ENCODE measurements at regions not wholly inside any gene's neighbourhood (a gene's known extent, or its start where the extent isn't known, plus 50 kb on each side); places are given as distances from the start of the nearest gene placed in this dataset.

- TF ChIP-seq POLR2AphosphoS5 (IDR thresholded peaks at IDR 0.05; ENCODE audit: low read depth, low read length), result no peak
- no peak for TF ChIP-seq TAF1 (IDR thresholded peaks at IDR 0.05; ENCODE audit: borderline replicate concordance, insufficient read depth, low read length)
- TF ChIP-seq, protein P1, sequence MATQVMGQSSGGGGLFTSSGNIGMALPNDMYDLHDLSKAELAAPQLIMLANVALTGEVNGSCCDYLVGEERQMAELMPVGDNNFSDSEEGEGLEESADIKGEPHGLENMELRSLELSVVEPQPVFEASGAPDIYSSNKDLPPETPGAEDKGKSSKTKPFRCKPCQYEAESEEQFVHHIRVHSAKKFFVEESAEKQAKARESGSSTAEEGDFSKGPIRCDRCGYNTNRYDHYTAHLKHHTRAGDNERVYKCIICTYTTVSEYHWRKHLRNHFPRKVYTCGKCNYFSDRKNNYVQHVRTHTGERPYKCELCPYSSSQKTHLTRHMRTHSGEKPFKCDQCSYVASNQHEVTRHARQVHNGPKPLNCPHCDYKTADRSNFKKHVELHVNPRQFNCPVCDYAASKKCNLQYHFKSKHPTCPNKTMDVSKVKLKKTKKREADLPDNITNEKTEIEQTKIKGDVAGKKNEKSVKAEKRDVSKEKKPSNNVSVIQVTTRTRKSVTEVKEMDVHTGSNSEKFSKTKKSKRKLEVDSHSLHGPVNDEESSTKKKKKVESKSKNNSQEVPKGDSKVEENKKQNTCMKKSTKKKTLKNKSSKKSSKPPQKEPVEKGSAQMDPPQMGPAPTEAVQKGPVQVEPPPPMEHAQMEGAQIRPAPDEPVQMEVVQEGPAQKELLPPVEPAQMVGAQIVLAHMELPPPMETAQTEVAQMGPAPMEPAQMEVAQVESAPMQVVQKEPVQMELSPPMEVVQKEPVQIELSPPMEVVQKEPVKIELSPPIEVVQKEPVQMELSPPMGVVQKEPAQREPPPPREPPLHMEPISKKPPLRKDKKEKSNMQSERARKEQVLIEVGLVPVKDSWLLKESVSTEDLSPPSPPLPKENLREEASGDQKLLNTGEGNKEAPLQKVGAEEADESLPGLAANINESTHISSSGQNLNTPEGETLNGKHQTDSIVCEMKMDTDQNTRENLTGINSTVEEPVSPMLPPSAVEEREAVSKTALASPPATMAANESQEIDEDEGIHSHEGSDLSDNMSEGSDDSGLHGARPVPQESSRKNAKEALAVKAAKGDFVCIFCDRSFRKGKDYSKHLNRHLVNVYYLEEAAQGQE (IDR thresholded peaks at IDR 0.05; ENCODE audit: insufficient read depth in 1 of 2, low read depth in 2 of 2, low read length in 2 of 2), result no peak
- no peak for TF ChIP-seq SIN3A (IDR thresholded peaks at IDR 0.05; ENCODE audit: borderline replicate concordance, insufficient read depth, low read length)
Measured at GRCh38 chr15:26129852-26130251, 266.7 kb upstream of the ATP10A start.
